ENCODE measurements at regions not wholly inside any gene's neighbourhood (a gene's known extent, or its start where the extent isn't known, plus 50 kb on each side); places are given as distances from the start of the nearest gene placed in this dataset.

- TF ChIP-seq EZH2 (IDR thresholded peaks at IDR 0.05) (no peak), POLR2AphosphoS5 (IDR thresholded peaks at IDR 0.05; ENCODE audit: borderline replicate concordance, low read depth, low read length) (no peak), FOXP2 (optimal IDR thresholded peaks at IDR 0.05; ENCODE audit: control extremely low read depth, extremely low read length, insufficient read depth) (no peak)
Observed at GRCh38 chr17:72318131-72318530, 197.3 kb downstream of the SOX9 start.

All from SK-N-MC (cell line).